CD4-positive, alpha-beta T cell treated with Interleukin-15 for 1 hour (primary cell): ENCODE measurements at regions not wholly inside any gene's neighbourhood (a gene's known extent, or its start where the extent isn't known, plus 50 kb on each side); places are given as distances from the start of the nearest gene placed in this dataset.

ENCODE experiments used
- DNase-seq: peaks from one replicate; pipeline ENCODE4 v3.0.0-alpha.2; 2020

DNA sequence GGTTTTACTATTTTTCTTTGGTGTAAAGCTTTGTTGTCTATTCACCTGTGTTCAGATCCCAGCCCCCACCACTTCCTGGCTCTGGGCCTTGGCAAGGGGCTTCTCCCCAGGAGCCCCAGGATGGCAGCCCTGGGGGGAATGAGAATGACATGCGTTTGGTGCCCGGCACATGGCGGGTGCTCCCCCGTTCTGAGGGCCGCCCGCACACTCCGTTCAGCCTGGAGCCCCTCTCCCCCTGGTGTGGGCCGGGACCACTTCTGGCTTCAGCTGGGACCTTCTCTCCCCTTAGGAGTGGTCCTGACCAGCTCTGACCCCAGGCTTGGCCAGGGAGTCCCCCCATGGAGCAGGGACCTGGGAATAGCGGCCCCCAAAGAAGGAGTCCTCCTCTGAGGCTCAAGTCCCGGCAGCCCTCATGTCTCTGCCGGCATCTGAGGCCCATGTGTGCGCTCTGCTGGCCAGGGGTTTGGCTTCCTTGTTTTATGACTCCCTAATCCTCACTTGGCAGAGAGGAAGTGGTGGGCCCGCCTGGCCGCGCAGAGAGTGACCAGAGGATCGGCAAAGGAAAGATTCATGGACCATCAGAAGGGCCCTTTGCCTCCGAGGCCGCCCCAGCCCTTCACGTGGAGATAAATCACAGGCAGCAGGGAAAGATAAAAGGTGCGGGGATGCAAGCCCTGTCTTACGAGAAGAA lies 57.0 kb upstream of the LMX1B start:
- no peak for DNase-seq

GRCh38 chr9:126558051-126558665 lies 55.6 kb upstream of the LMX1B start:
- peak; percentile 68 for DNase-seq

- DNase-seq, result no peak
Observed at GRCh38 chr9:126559296-126559695, 54.4 kb upstream of the LMX1B start.

DNA sequence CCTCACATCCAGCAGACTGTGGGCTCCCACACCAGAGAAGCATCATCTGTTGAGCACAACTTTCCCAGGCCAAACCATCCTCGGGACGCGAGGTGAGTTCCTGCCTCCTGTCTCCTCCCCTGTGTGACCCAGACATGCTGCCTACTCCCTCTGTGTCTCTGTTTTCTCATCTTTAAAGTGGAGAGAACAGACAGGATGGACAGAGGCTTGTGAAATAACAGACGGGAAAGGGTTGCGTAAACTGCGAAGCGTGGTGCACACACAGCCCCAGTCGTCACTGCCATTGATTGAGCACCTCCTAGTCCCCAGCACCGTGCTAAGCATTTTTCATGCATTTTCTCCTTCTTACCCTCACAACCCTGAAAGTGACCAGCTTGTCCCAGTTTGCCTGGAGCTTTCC lies 52.1 kb upstream of the LMX1B start:
- no peak for DNase-seq

GRCh38 chr9:126563556-126563955 lies 50.2 kb upstream of the LMX1B start:
- no peak for DNase-seq
